Astrocyte (in vitro differentiated cells and primary cell): ENCODE measurements at regions not wholly inside any gene's neighbourhood (a gene's known extent, or its start where the extent isn't known, plus 50 kb on each side); places are given as distances from the start of the nearest gene placed in this dataset.

ENCODE experiments used
- EZH2 ChIP-seq: IDR thresholded peaks from 2 replicates; pipeline ENCODE4 v1.6.1; 2012; ENCODE audit warnings: mild to moderate bottlenecking, low read length, inconsistent platforms; ENCODE audit not compliant: insufficient read depth
- TF ChIP-seq, protein P1 (sequence below): IDR thresholded peaks from 2 replicates; pipeline ENCODE4 v1.5.1; 2011; ENCODE audit warnings: low read depth, mild to moderate bottlenecking, inconsistent platforms, low read length, moderate library complexity; ENCODE audit not compliant: insufficient read depth

DNA sequence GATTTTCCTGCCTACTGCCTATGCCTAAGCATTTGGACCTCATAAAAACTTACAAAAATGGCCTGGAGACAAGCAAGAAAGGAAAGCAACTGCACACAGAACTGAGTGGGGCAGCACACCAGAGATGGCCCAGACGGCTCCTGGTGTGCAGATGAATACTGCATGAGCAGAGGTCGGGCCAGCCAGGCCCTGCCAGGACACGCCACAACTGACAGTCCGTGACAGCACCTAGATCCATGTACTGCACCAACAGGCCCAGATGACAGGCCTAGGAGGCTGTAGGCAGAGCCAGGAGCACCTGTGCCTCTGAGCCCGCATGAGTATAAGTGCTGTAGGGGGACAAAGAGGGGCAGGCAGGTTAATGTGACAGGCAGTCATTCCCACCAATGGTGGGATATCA, 160.2 kb downstream of the IGLL1 start:
- no peak for TF ChIP-seq EZH2
- TF ChIP-seq, protein P1, sequence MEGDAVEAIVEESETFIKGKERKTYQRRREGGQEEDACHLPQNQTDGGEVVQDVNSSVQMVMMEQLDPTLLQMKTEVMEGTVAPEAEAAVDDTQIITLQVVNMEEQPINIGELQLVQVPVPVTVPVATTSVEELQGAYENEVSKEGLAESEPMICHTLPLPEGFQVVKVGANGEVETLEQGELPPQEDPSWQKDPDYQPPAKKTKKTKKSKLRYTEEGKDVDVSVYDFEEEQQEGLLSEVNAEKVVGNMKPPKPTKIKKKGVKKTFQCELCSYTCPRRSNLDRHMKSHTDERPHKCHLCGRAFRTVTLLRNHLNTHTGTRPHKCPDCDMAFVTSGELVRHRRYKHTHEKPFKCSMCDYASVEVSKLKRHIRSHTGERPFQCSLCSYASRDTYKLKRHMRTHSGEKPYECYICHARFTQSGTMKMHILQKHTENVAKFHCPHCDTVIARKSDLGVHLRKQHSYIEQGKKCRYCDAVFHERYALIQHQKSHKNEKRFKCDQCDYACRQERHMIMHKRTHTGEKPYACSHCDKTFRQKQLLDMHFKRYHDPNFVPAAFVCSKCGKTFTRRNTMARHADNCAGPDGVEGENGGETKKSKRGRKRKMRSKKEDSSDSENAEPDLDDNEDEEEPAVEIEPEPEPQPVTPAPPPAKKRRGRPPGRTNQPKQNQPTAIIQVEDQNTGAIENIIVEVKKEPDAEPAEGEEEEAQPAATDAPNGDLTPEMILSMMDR, result no peak
